NT2/D1 (cell line): ENCODE measurements at regions not wholly inside any gene's neighbourhood (a gene's known extent, or its start where the extent isn't known, plus 50 kb on each side); places are given as distances from the start of the nearest gene placed in this dataset.

Experiments
- DNase-seq: peaks from one replicate; pipeline ENCODE4 v3.0.0-alpha.2; 2011; ENCODE audit warnings: low read depth, low spot score
- H3K27me3 ChIP-seq: 2 replicates; pipeline ENCODE4 v1.6.0; 2011; ENCODE audit warnings: mild to moderate bottlenecking; ENCODE audit not compliant: insufficient read length, insufficient read depth
- H3K36me3 ChIP-seq: 2 replicates; pipeline ENCODE4 v1.6.1; 2011; ENCODE audit warnings: mild to moderate bottlenecking, low read length, mixed read lengths; ENCODE audit not compliant: insufficient read depth, insufficient read length
- H3K4me1 ChIP-seq: 2 replicates; pipeline ENCODE4 v1.5.1; 2011; ENCODE audit not compliant: insufficient read depth, insufficient read length
- H3K4me3 ChIP-seq: 2 replicates; pipeline ENCODE4 v1.5.1; 2011; ENCODE audit warnings: low read depth; ENCODE audit not compliant: insufficient read length
- H3K9ac ChIP-seq: 2 replicates; pipeline ENCODE4 v1.6.0; 2011; ENCODE audit warnings: low read depth; ENCODE audit not compliant: insufficient read length
- H3K9me3 ChIP-seq: 2 replicates; pipeline ENCODE4 v1.5.1; 2011; ENCODE audit warnings: mild to moderate bottlenecking, low read length; ENCODE audit not compliant: insufficient read depth
- SUZ12 ChIP-seq: IDR thresholded peaks from 2 replicates; pipeline ENCODE4 v1.6.1; 2011; ENCODE audit not compliant: insufficient read length, insufficient read depth; ENCODE audit errors: extremely low read depth
- YY1 ChIP-seq: IDR thresholded peaks from 2 replicates; pipeline ENCODE4 v1.6.1; 2011; ENCODE audit not compliant: insufficient read length, insufficient read depth
- ZNF274 ChIP-seq: IDR thresholded peaks from 2 replicates; pipeline ENCODE4 v1.6.1; 2011; ENCODE audit warnings: mild to moderate bottlenecking, low read depth, low read length

GRCh38 chr22:48370508-48371325 lies 1457.0 kb downstream of the BRD1 start:
- Histone ChIP-seq H3K4me3 (no peak overlapping the region), H3K9ac (peak overlapping the region; percentile 51)

GRCh38 chr22:48369789-48370507 lies 1457.7 kb downstream of the BRD1 start:
- H3K9me3 ChIP-seq = no peaks in the 10 kb centered on the region
- peak; percentile 81 for DNase-seq
- TF ChIP-seq ZNF274 (no peak), YY1 (no peak), SUZ12 (no peak)
- H3K27me3 ChIP-seq = peaks cover 9% of the 10 kb centered on the region
- H3K4me3 ChIP-seq = no peak overlapping the region
- H3K36me3 ChIP-seq = no peaks in the 10 kb centered on the region
- H3K9ac ChIP-seq = peak overlapping the region; percentile 21
- H3K4me1 ChIP-seq = peaks cover 9% of the 10 kb centered on the region

More at GRCh38 chr22:48370508-48371325, 1457.0 kb downstream of the BRD1 start:
- H3K36me3 ChIP-seq = no peaks in the 10 kb centered on the region
- peaks cover 9% of the 10 kb centered on the region for H3K4me1 ChIP-seq
- no peak for DNase-seq
- no peaks in the 10 kb centered on the region for H3K9me3 ChIP-seq
- H3K27me3 ChIP-seq = peaks cover 3% of the 10 kb centered on the region
- TF ChIP-seq YY1 (no peak), ZNF274 (no peak), SUZ12 (no peak)

- Histone ChIP-seq H3K9ac (no peak overlapping the region), H3K4me3 (no peak overlapping the region), H3K27me3 (peaks cover 9% of the 10 kb centered on the region), H3K9me3 (no peaks in the 10 kb centered on the region), H3K4me1 (peaks cover 9% of the 10 kb centered on the region), H3K36me3 (no peaks in the 10 kb centered on the region)
- no peak for DNase-seq
- no peak for TF ChIP-seq YY1
- no peak for TF ChIP-seq ZNF274
- TF ChIP-seq SUZ12 = no peak
Observed at GRCh38 chr22:48368975-48369525, 1458.6 kb downstream of the BRD1 start.

GRCh38 chr22:48367731-48368130 lies 1459.9 kb downstream of the BRD1 start:
- no peak overlapping the region for H3K9ac ChIP-seq
- no peak overlapping the region for H3K4me3 ChIP-seq
- peaks cover 9% of the 10 kb centered on the region for H3K4me1 ChIP-seq
- no peak for TF ChIP-seq SUZ12
- no peak for TF ChIP-seq YY1
- TF ChIP-seq ZNF274 = no peak
- H3K27me3 ChIP-seq = peaks cover 9% of the 10 kb centered on the region
- H3K36me3 ChIP-seq = no peaks in the 10 kb centered on the region
- no peak for DNase-seq
- H3K9me3 ChIP-seq = no peaks in the 10 kb centered on the region

GRCh38 chr22:48366591-48366990 lies 1461.1 kb downstream of the BRD1 start:
- peaks cover 9% of the 10 kb centered on the region for H3K4me1 ChIP-seq
- no peak for TF ChIP-seq YY1
- no peak for DNase-seq
- no peak overlapping the region for H3K4me3 ChIP-seq
- no peaks in the 10 kb centered on the region for H3K9me3 ChIP-seq
- H3K27me3 ChIP-seq = peaks cover 9% of the 10 kb centered on the region
- H3K36me3 ChIP-seq = no peaks in the 10 kb centered on the region
- no peak overlapping the region for H3K9ac ChIP-seq

- Histone ChIP-seq H3K9me3 (no peaks in the 10 kb centered on the region), H3K4me1 (peaks cover 9% of the 10 kb centered on the region), H3K36me3 (no peaks in the 10 kb centered on the region), H3K27me3 (peaks cover 9% of the 10 kb centered on the region), H3K9ac (no peak overlapping the region), H3K4me3 (no peak overlapping the region)
- TF ChIP-seq ZNF274 (no peak), YY1 (no peak), SUZ12 (no peak)
- DNase-seq = no peak
Observed at GRCh38 chr22:48366056-48366455, 1461.6 kb downstream of the BRD1 start.

GRCh38 chr22:48365386-48365785 lies 1462.3 kb downstream of the BRD1 start:
- Histone ChIP-seq H3K36me3 (no peaks in the 10 kb centered on the region), H3K9me3 (no peaks in the 10 kb centered on the region), H3K4me1 (peaks cover 6% of the 10 kb centered on the region), H3K27me3 (peaks cover 9% of the 10 kb centered on the region), H3K4me3 (no peak overlapping the region), H3K9ac (no peak overlapping the region)
- no peak for TF ChIP-seq YY1
- no peak for TF ChIP-seq SUZ12
- no peak for TF ChIP-seq ZNF274
- no peak for DNase-seq
